GM18858 (cell line): ENCODE measurements at regions not wholly inside any gene's neighbourhood (a gene's known extent, or its start where the extent isn't known, plus 50 kb on each side); places are given as distances from the start of the nearest gene placed in this dataset.

Experiments
- ATAC-seq: cut with Tn5 transposase; IDR thresholded peaks from one replicate; pipeline ENCODE4 v1.9.1; 2021; ENCODE audit not compliant: unreplicated experiment

- ATAC-seq: no peak
These were observed 382.9 kb downstream of the QKI start for GRCh38 chr6:163797296-163797845.

GRCh38 chr6:163793011-163793983, 378.8 kb downstream of the QKI start:
- peak; percentile 97 for ATAC-seq

GRCh38 chr6:163790266-163790840, 375.8 kb downstream of the QKI start:
- no peak for ATAC-seq

GRCh38 chr6:163789199-163789810, 374.8 kb downstream of the QKI start:
- no peak for ATAC-seq

- peak; percentile 48 for ATAC-seq
These were observed 372.6 kb downstream of the QKI start for GRCh38 chr6:163786995-163787671.

GRCh38 chr6:163782436-163783003, 368.0 kb downstream of the QKI start:
- ATAC-seq: peak; percentile 72

GRCh38 chr6:163780994-163781393, 366.5 kb downstream of the QKI start:
- ATAC-seq: no peak

GRCh38 chr6:163779727-163780284, 365.3 kb downstream of the QKI start:
- no peak for ATAC-seq

GRCh38 chr6:163777716-163778115, 363.2 kb downstream of the QKI start:
- no peak for ATAC-seq

GRCh38 chr6:163776906-163777686, 362.6 kb downstream of the QKI start:
- ATAC-seq: no peak

- no peak for ATAC-seq
These were observed 361.8 kb downstream of the QKI start for GRCh38 chr6:163776196-163776905.

GRCh38 chr6:163775313-163775712, 360.8 kb downstream of the QKI start:
- ATAC-seq: no peak

GRCh38 chr6:163774485-163774884, 360.0 kb downstream of the QKI start:
- ATAC-seq: no peak

GRCh38 chr6:163773646-163774045, 359.1 kb downstream of the QKI start:
- no peak for ATAC-seq

GRCh38 chr6:163772701-163773100, 358.2 kb downstream of the QKI start:
- ATAC-seq: no peak

- ATAC-seq: no peak
These were observed 356.7 kb downstream of the QKI start for GRCh38 chr6:163771180-163771579.

- ATAC-seq: no peak
These were observed 354.4 kb downstream of the QKI start for GRCh38 chr6:163768905-163769304.

- no peak for ATAC-seq
These were observed 352.4 kb downstream of the QKI start for GRCh38 chr6:163766936-163767335.

GRCh38 chr6:163765335-163765734, 350.8 kb downstream of the QKI start:
- no peak for ATAC-seq
